ENCODE measurements at regions not wholly inside any gene's neighbourhood (a gene's known extent, or its start where the extent isn't known, plus 50 kb on each side); places are given as distances from the start of the nearest gene placed in this dataset.
"Not testable (repeated sequence)": the region's sequence is repeated elsewhere in the genome, so short reads cannot be mapped to it uniquely, and the experiment has no call there.

DNA sequence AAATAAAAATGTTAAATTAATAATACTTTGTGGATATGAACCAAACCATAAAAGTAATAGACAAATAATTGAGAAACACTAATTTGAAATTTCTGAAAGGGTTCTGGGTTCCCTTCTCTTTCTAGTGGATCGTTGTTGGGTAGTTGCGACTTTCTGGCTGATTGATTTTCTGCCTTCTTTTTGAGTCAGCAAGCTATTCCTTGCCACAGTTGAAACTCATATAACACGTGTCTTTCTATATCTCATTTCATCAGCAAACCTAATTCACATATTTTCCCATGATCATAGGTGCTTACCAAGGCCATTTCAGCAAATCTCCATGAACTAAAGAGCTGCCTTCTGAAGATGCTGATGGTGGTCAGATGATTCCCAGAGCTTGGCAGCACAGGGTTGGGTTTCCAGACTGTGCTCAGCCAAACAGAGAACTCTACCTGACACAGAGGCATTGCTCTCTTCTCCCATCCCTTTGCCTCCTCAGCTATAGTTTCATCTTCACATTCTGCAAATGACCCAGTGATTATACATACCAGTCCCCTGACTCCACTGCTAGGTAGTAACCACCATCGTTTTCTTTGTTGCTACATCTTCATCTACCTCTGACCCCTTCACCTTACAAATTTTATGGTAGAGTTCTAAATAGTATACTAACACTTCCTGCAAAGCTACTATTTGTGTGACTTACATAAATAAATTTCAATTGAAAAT lies 383.9 kb upstream of the DPH6 start:
- no peak for DNase-seq (ENCODE audit: low spot score)

DNA sequence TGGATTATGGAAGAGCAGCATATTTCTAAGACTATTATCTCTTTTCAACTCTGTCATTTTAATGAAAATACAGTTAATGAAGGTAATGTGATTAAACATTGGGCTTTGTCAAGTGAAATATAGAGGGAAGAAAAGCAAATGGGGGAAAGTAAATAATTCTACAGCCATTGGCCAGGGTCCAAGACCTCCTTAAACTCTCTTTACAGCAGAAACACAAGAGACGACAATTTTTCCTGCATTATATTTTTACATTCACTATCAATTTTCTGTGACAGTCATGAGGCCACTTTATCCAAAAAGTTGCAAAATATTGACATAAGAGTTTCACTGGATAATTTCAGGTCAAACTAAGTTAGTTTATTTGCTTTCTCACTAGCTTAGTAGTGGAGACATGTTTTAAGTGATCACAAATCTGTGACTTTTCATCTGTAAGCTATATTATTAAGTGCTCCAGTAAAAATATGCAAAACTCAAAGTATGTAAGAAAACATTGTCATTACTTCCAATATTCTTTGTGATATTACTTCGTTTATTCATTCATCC lies 385.9 kb upstream of the DPH6 start:
- DNase-seq (ENCODE audit: low spot score): no peak

DNA sequence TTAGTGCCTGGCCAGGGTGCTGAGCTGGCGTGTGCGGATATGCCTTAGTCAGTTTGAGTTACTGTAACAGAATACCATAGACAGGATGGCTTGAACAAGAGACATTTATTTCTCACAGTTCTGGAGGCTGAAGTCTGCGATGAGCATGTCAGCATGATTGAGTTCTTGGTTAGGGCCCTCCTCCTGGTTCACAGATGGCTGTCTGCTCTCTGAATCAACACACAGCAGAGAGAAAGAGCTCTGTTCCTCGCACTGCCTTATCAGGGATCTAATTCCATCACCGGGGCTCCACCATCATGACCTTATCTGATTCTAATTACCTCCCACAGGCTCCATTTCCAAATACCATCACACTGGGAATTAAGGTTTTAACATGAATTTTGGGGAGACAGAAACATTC lies 386.6 kb upstream of the DPH6 start:
- DNase-seq (ENCODE audit: low spot score): no peak

DNA sequence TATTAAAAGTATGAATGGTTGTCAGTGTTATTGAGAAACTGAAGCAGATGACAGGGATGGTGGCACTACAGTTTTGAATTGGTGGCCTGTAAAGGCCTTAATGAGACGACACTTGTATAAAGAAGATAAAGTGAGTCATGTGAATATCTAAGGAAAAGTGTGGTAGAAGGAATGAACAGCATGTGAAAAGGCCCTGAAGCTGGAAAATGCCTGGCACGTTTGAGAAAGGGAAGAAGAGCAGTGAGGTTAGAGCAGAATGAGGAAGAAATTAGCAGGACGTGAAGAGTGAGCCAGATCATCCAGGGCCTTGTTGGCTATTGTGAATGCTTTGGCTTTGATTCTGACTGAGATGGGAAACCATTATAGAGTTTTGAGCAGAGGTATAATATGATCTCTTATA lies 387.6 kb upstream of the DPH6 start:
- no peak for DNase-seq (ENCODE audit: low spot score)

DNA sequence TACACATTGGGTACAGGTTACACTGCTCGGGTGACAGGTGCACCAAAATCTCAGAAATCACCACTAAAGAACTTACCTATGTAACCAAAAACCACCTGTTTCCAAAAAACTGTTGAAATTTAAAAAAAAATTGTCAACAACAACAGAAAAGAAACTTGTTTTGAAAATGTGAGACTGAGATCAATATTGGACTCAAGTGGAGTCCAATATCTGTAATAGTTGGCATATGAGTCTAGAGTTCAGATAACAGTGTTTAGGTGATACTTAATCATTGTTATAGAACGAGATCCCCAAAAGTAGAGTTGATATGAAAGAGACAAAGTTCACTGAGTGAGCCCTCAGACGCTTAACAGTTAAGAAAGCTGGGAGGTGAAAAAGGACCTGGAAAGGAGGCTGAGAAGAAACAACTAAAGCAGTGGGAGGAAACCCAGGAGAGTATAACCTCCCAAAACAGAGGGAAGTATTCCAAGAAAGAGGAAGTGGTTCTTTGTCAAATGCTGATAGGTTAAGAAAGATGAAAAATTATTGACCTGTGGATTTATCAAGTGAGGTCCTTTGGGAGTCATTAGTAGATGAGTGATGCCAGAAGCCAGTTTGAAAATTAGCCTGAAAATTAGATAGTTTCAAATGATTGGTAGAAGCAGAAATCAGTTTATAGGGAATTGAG lies 388.6 kb upstream of the DPH6 start:
- no peak for DNase-seq (ENCODE audit: low spot score)

DNA sequence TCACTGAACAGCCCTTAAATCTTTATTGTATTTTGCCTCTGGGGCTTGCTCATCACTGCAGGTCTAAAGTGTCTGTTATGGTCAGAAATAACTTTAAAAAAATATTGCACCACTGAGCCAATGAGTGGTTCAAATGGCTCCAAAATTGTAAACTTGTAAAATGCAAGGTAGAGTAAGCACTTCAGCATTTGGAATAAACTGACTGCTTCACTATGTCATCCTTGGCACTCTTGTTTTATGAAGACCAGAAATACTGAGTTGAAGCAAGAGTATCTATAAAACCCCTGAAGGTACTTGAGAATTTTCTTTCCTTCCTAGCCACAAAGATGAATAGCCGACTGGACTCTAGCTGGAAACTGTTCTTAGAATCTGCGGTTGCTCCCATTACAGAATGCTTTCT lies 390.3 kb upstream of the DPH6 start:
- no peak for DNase-seq (ENCODE audit: low spot score)

DNA sequence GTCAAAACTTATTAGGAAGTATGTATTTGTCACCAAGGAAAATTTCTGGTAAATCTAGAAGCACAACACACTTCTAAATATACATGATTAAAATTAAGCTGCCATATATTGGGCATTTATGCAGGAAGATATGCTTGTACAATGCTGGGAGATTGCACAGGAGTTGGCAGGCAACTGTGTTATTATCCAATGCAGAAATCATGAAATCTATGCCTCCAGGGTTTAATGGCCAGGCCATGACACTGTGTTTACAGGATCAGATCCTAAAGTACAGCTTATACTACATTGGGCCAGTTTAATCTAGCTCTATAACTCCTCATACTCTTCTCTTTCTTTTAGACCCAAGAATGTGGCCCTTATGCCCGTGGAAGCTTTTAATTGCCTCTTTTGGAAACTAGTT lies 391.4 kb upstream of the DPH6 start:
- DNase-seq (ENCODE audit: low spot score): no peak

DNA sequence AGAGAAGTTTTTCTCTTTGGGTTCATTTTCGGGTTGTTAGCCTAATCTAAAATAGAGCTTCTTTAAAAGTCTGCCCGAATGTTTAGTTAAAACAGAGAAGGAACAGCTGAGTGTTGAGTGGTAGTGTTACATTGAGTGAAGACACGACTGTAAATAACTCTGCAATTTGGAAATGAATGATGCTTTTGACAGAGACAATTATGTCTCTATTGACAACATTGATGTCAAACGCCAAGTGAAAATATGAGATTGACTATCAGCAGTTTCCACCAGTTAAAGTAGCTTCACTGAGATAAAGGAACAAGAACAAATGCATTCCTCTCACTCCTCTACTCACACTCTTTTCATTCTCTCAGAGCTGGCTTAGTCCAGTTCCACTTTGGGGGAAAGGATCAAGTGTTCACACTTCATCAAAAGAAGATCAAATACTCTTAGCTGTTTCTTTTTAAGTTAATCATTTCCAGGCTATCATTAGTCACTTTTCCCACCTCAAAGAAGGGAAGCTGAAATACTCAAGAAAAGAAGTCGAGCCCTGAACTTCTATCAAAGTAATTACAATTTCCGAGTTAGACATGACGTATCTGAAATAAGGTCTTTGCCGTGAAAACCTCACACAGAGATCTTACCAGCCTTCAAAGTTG lies 399.1 kb upstream of the DPH6 start:
- no peak for DNase-seq (ENCODE audit: low spot score)

DNA sequence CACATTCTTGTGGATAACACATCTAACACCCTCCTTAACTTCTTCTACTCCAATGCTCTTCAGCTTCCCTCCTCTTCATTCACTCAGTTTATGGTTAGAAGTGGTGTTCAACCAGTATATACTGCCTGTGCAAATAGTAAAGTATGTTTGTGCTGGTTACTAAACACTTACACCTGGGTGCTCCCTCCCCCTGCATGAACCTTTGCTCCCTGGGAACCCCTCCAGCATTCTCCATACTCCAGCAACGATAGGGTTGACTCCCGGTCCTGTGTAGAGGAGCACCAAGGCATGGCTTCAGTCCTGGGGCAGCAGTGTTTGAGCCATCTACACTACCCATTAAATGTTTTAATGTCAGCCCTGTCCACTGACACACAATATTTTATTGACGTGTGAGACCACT lies 407.5 kb upstream of the DPH6 start:
- DNase-seq (ENCODE audit: low spot score): no peak

DNA sequence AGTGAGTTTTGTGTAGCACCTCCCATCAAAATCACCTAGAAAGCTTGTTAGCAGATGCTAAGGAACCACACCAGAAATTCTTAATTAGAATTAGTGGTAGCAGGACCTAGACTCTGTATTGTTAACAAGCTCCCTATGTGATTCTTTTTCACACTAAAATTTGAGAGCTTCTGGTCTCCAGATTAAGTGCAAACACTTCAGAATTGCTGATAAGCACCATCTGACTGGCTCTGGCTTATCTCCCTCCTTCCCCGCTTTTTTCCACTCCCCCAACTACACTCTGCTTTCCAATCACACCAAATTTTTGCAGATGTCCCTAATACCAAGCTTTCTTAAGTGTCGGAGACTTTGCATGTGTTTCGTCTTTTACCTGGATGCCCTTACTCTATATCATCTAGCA lies 410.1 kb upstream of the DPH6 start:
- DNase-seq (ENCODE audit: low spot score): no peak

DNA sequence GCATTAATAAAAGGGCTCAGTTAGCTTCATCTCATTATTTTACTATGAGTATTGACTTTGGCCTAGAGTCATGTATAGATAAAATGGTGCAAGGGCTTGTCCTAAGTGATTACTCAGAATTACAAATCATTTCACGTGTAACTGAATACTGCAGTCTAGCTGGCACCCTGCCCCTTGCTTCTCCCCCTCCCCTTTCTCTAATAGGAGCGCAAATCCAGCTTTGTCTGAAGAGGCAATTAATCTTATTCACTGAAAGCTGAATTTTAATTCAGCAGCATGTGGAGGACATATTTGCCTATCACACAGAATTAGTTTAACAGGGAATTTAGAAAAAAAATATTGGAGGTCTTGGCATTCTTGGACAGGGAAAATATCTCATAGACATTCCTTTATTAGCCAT lies 412.1 kb upstream of the DPH6 start:
- no peak for DNase-seq (ENCODE audit: low spot score)

DNA sequence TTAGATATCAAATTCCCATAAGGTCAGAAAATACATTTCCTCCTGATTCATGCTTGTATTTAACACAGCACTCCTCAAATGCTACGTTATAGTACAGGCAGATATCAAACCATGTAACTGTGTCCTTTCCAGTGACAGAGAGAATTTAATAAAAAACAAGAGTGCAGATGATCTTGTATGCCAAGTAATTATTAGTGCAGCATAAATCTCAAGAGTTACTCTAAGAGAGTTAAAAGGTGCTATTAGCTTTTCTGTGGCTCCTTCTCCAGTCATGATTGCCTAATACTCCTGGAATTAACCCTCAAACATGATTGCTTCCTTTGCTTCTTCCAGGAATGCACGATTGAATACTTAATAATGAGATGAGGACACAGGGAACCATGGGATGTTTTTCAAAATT lies 413.0 kb upstream of the DPH6 start:
- no peak for DNase-seq (ENCODE audit: low spot score)

DNA sequence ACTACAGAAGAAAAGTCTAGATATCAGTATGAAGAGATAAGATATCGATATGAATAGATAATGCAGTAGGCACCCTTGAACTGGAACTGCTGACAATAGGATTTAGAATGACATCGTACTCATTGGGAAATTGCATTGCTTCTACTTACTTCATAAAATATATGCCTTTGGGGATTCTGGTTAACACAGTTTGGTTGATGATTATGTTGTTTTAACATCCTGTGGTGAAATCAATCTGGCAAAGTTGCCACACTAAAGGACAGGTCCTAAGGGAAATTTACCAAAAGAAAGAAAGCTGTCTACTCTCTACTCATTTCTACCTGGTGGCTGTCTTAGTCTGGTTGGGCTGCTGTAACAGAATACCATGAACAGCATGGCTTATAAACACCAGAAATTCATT lies 417.4 kb upstream of the DPH6 start:
- no peak for DNase-seq (ENCODE audit: low spot score)

DNA sequence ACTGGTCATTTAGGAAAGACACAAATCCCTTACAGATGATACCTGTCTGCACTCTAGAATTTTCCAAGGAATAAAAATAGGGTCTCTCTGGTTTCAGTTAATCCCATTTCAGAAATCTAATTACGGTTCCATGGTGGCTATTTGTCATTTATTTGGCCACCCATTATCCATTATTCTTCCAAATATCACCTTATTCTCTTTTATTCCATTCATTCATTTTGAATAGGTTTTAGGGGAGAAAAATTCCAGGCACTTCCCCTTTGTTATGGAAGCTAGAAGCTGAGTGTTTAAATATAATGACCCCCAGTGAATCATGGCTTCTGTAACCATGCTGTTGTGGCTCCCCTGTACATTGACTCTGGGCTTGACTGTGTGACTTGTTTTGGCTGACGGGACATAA lies 420.8 kb upstream of the DPH6 start:
- no peak for DNase-seq (ENCODE audit: low spot score)

DNA sequence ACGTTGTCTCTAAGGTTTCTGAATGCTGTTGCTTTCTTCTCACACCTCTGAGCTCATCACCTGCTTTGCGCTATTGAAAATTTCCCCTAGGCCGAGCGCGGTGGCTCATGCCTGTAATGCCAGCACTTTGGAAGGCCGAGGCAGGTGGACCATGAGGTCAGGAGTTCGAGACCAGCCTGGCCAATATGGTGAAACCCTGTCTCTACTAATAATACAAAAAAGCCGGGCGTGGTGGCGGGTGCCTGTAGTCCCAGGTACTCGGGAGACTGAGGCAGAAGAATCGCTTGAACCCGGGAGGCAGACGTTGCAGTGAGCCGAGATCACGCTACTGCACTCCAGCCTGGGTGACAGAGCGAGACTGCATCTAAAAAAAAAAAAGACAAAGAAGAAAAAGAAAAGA lies 422.0 kb upstream of the DPH6 start:
- not testable (repeated sequence) for DNase-seq (ENCODE audit: low spot score)

DNA sequence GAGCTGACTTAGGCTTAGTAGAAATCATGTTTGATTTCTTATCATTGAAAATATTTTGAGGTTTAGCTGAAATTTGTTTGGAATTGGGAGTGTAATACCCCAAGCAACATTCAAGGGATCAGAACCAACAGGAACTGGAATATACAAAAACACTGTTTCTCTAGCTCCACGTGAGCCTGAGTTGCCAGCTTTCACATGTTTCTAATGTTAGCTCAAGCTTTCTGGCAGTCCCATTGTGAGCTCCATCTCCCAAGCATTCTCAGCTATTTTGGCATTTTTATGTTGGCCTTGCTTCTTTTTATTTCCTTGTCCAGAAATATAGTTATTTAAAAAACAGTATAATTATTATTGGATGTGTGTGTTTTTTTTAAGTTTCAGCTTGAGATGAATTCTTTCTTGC lies 427.1 kb upstream of the DPH6 start:
- no peak for DNase-seq (ENCODE audit: low spot score)

DNA sequence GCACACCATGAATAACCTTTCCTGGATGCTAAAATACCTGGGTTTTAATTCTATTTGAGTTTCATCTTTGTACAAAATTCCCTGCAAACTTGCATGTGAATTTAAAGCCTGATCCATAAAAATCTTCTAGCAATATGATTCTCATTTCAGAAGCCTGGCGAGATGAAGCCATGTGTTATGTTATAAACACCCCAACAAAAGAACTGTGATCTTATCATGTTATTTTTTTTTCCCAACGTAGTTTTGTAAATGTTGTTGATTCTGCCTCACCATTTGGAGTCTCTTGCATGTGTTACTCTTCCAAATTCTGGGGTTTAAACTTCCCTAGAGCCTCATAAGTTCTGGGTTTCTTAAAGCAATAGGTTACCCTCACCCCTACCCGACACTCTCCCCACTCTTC lies 428.1 kb upstream of the DPH6 start:
- DNase-seq (ENCODE audit: low spot score): no peak

DNA sequence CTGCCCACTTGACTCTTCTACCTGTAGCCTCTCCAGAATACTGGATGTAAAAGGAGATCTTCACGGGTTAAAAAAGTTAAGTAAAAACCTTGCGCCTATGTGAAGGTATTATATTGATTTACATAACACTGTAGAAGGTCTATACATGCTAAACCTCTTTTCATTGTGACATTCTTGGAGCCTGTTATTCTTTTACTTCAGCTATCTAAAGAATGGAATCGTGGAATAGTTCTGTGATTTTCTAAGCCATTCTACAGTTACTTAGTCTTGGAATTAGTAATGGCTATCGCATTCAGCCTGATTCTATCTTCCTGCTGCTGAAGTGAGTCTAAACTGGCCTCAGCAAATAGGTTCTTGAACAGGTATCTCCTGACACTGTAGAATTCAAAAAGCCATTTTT lies 430.0 kb upstream of the DPH6 start:
- no peak for DNase-seq (ENCODE audit: low spot score)

DNA sequence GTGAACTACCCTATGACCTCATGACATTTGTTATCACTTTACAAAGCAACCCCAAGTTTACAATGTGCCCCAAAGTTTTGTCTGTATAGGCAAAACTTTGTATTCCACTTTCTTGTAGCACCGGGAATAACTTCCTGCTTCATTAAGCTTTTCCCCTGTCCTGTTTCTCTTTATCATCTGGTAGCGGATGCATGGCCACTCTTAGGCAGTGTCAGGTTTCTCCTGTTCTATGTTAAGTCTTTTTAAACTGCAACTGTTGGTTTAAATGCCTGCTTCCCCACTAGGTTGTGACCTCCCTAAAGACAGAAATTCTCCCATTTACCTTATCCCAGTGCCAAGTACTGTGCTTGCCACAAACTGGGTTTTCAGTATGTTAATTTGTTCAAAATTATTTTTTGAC lies 433.6 kb upstream of the DPH6 start:
- DNase-seq (ENCODE audit: low spot score): no peak

DNA sequence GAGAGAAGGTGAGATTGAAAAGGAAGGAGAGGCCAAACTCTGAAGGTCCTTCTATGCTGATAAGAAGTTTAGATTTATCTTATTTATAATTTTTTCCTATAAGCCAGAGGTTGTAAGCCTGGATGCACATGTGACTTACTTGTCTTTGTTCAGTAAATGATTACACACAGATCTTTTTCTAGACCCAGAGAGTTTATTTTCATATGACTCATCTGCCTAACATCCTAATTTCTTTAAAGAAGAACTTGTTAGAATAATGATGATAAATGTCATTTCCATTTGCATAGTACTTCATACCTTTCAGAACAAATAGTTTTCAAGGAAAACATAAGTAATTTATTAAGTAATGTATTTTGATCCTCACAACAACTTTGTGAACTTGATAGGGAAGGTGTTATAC lies 434.8 kb upstream of the DPH6 start:
- no peak for DNase-seq (ENCODE audit: low spot score)

DNA sequence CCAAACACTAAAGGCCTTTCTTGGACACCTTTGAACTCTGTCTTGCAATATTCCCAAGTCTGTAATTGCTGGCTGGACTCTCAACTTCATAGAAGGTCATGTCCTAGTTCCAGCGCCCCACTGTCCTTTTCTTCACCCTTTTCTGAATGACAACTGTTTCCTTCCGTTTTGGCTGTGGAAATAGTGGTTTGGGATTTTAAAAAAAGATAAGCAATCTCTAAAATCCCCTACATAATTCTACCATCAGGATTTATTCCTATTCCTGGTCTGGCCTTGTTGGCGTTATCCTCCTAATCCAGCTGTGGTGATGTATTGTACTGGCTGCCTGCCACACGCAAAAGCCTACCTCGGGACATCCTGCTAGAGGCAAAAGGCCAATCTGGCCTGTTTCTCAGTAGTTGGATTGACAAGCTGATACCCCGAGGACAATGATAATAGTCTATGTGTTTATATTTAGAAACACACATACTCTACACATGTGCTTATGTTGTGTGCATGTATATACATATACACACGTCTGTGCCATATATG lies 440.3 kb upstream of the DPH6 start:
- no peak for DNase-seq (ENCODE audit: low spot score)

DNA sequence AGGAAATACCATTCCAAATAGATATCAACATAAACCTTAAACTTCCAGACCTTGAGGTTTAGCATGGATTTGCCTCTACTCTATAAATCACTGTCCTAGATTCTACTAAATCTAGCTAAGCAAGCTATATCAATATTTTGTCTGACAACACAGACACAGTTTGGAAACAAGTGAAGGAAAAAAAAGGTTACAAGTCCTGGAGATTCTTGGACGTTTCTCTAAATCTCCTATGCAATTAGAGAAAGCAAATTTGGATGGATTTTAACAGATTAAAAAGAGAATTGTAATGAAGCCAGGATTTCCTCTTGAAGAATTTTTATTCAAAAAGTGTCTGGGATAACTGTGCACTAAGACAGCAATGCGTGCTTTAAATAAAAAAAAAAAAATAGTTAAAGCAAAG lies 441.1 kb upstream of the DPH6 start:
- no peak for DNase-seq (ENCODE audit: low spot score)

DNA sequence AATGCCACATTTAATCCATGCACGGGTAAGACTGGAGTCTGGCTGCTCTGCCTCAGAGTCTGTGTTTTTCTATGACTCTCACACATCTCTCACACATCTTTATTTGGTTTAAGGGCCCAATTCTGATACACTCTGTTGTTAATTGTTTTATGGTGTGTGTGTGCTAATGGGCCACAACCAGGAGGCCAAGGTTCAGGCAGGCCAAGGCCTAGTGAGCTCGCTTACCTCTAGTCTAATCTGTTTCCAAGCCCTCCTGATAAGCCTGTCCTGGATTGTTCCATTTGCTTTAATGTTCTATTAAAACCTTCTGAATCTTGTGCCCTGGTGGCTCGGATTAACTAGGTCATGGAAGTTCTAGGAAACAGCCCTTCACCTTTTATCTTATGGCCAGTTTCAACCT lies 445.4 kb upstream of the DPH6 start:
- no peak for DNase-seq (ENCODE audit: low spot score)
